ENCODE measurements at regions not wholly inside any gene's neighbourhood (a gene's known extent, or its start where the extent isn't known, plus 50 kb on each side); places are given as distances from the start of the nearest gene placed in this dataset.

DNA sequence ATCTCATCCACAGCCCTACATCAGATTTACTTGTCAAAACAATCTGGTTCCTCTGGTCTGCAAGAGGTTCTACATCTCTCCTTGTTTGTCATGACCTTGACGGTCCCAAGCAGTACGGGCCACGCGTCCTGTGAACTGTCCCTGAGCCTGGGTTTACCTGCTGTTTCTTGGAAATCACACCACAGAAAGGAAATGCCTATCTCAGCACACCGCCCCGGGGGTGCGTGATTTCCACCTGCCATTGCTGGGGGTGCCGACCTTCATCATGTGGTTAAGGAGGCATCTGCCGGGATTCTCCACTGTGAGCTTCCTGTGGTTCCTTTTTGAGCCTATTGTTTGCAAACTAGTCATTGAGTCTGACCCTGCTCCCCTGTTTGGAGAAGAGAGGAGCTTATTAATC is 1363.4 kb downstream of the BRD1 start:
- no peak overlapping the region for H3K4me3 ChIP-seq (ENCODE audit: control insufficient read depth, low read depth, low read length)
- TF ChIP-seq, protein P1, sequence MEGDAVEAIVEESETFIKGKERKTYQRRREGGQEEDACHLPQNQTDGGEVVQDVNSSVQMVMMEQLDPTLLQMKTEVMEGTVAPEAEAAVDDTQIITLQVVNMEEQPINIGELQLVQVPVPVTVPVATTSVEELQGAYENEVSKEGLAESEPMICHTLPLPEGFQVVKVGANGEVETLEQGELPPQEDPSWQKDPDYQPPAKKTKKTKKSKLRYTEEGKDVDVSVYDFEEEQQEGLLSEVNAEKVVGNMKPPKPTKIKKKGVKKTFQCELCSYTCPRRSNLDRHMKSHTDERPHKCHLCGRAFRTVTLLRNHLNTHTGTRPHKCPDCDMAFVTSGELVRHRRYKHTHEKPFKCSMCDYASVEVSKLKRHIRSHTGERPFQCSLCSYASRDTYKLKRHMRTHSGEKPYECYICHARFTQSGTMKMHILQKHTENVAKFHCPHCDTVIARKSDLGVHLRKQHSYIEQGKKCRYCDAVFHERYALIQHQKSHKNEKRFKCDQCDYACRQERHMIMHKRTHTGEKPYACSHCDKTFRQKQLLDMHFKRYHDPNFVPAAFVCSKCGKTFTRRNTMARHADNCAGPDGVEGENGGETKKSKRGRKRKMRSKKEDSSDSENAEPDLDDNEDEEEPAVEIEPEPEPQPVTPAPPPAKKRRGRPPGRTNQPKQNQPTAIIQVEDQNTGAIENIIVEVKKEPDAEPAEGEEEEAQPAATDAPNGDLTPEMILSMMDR (IDR thresholded peaks at IDR 0.05; ENCODE audit: control insufficient read depth, insufficient read depth, low read depth, low read length, missing control alignments) = no peak
- no peak for DNase-seq (ENCODE audit: low read depth)

DNA sequence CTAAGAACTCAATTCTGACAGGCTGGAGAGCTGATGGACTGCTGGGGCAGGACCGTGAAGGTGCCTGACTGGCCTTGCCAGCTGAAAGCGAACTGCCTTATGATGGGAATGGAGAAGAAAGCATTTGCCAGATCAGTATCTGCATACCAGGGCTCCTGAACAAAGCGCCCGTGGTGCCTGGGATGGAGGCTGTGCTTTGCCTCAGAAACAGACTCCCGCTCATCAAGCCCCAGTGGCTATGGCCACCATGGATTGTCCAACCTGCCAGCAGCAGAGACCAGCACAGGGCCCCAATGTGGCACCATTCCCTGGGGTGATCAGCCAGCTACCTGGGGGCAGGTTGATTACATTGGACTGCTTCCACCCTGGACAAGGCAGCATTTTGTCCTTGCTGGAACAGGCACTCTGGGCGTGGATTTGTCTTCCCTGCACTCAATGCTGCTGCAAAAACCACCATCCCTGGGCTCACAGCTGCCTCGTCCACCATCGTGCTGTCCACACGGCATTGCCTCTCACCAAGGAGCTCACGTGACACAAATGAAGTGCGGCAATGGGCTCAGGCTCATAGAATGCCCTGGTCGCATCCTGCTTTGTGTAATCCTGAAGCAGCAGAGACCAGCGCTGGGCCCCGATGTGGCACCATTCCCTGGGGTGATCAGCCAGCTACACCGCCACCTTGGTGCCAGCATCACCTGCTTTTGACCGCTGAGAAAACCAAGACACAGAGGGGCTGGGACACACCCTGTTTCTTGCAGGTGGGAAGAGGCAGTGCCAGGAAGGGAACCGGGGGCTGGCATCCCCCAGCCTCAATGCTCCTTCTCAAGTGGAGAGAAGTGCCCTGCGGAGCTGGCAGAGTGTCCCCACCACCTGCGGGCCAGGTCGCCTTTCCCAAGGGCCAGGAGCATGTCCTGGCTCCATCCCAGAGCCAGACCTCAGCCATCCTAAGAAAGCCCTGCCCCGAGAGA is 1367.5 kb downstream of the BRD1 start:
- DNase-seq (ENCODE audit: low read depth) = no peak
- TF ChIP-seq, protein P1 (IDR thresholded peaks at IDR 0.05; ENCODE audit: control insufficient read depth, insufficient read depth, low read depth, low read length, missing control alignments) = no peak
- H3K4me3 ChIP-seq (ENCODE audit: control insufficient read depth, low read depth, low read length) = no peak overlapping the region

DNA sequence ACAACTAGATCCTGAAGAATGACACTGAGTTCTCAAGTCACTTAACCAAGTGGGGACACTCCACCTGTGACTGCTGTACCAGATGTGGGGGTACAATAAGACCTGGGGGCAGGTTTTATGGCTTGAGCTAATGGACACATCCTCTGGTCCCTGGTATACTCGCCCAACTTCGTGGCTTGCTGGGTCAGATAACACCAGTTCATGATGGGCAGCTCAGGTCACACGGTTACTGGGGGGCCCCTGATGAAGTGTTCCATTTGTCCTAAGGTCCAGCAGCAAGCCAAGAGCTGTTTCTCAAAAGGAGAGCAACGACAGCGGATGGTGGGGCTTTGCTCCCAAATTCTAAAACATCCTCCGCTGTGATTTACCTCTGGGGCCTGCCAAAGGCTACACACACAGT is 1368.4 kb downstream of the BRD1 start:
- TF ChIP-seq, protein P1 (IDR thresholded peaks at IDR 0.05; ENCODE audit: control insufficient read depth, insufficient read depth, low read depth, low read length, missing control alignments) = no peak
- no peak overlapping the region for H3K4me3 ChIP-seq (ENCODE audit: control insufficient read depth, low read depth, low read length)
- no peak for DNase-seq (ENCODE audit: low read depth)

DNA sequence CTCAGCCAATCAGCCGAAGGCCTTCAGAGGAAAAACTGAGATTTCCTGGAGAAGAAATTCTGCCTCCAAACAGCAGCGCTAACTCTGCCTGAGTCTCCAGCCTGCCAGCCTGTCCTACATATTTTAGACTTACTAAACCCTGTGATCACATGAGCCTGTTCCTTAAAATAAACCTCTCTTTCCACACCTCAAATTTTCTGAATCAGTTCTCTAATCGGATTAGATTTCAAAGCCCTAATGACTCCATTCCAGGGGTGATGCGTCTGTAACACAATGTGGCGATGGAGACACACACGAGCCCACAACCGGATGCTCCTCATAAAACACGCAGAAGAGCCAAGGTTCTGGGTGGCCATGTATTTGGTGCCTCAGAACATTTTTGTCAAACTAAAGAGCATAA is 1371.2 kb downstream of the BRD1 start:
- no peak for DNase-seq (ENCODE audit: low read depth)
- TF ChIP-seq, protein P1 (IDR thresholded peaks at IDR 0.05; ENCODE audit: control insufficient read depth, insufficient read depth, low read depth, low read length, missing control alignments) = no peak
- H3K4me3 ChIP-seq (ENCODE audit: control insufficient read depth, low read depth, low read length) = no peak overlapping the region

DNA sequence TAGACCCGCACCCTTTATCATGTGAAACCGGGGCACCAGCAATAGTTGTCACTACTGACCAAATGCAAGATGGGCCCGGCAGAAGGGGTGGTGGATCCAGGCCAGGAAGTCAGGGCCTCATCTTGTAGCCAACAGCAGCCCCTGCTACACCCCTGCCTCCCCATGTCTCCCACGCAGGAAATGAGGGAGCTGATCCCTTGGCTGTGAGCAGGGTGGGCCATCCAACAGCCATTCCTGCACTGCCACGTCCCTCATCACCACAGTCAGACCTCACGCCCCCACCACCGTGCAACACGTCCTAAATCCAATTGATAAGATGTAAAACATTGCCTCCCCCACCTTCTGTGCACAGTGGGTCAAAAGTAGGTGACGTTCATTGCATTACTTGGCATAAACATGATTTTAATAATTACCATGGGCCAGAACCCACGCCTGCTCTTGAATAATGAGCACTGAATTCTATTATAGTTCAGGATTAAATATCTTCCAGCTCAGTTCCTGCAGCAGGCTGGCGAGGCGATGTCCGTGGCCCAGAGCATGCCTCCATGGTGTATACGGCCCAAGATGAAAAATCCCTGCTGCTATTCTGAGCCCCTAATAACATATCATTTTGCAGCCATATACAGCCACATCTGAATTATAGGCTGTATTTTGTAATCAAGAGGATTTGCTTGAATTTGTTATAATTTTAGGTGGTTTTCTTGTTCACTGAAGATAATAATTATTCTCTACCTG is 1373.8 kb downstream of the BRD1 start:
- DNase-seq (ENCODE audit: low read depth) = no peak
- TF ChIP-seq, protein P1 (IDR thresholded peaks at IDR 0.05; ENCODE audit: control insufficient read depth, insufficient read depth, low read depth, low read length, missing control alignments) = no peak
- H3K4me3 ChIP-seq (ENCODE audit: control insufficient read depth, low read depth, low read length) = no peak overlapping the region

DNA sequence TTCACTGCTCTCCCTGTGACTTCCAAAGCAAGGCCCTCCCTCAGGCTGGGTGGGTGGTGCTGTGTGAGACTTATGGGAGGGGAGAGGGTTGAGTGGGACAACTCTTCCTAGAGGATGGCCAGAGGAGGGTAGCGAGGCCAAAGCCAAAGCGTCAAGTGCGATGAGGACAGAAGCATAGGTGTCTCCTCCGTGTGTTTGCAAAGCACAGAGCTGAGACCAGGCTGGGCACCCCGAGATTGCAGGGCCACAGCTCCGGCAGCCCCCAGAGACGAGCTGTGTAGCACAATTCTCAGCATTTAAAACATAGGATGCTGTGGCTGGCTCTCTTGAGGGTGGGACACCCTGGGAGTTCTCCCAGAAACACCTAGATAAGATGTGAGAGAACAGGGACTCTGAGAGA is 1374.5 kb downstream of the BRD1 start:
- DNase-seq (ENCODE audit: low read depth) = no peak
- H3K4me3 ChIP-seq (ENCODE audit: control insufficient read depth, low read depth, low read length) = no peak overlapping the region
- TF ChIP-seq, protein P1 (IDR thresholded peaks at IDR 0.05; ENCODE audit: control insufficient read depth, insufficient read depth, low read depth, low read length, missing control alignments) = no peak

All from AG09309 (cell line).